Esophagus mucosa (tissue), 1 donor: ENCODE measurements at regions not wholly inside any gene's neighbourhood (a gene's known extent, or its start where the extent isn't known, plus 50 kb on each side); places are given as distances from the start of the nearest gene placed in this dataset.

Source experiments
- ATAC-seq: fragments of 200-7000 bp; cut with Tn5 transposase; one replicate; pipeline ENCODE4 v1.9.1; 2020
- donor health status: DM: yes; HTN: yes; CAD: no.

GRCh38 chr2:102078773-102079172 is 63.8 kb upstream of the IL1R1 start:
- ATAC-seq = no peak

- no peak for ATAC-seq
These were observed 61.9 kb upstream of the IL1R1 start for GRCh38 chr2:102080451-102081242.

- ATAC-seq = no peak
These were observed 61.4 kb upstream of the IL1R1 start for GRCh38 chr2:102081243-102081522.

GRCh38 chr2:102081606-102082005 is 60.9 kb upstream of the IL1R1 start:
- no peak for ATAC-seq

- peak; percentile 52 for ATAC-seq
These were observed 59.8 kb upstream of the IL1R1 start for GRCh38 chr2:102082571-102083392.

- no peak for ATAC-seq
These were observed 59.2 kb upstream of the IL1R1 start for GRCh38 chr2:102083393-102083703.

- ATAC-seq = no peak
These were observed 57.9 kb upstream of the IL1R1 start for GRCh38 chr2:102084651-102085050.

- ATAC-seq = no peak
These were observed 57.3 kb upstream of the IL1R1 start for GRCh38 chr2:102085238-102085637.

GRCh38 chr2:102086150-102086872 is 56.2 kb upstream of the IL1R1 start:
- ATAC-seq = no peak

GRCh38 chr2:102091121-102091520 is 51.4 kb upstream of the IL1R1 start:
- no peak for ATAC-seq

- ATAC-seq = no peak
These were observed 50.6 kb upstream of the IL1R1 start for GRCh38 chr2:102091908-102092307.

- no peak for ATAC-seq
These were observed 50.0 kb upstream of the IL1R1 start for GRCh38 chr2:102092535-102092934.
